8988T (cell line): ENCODE measurements at regions not wholly inside any gene's neighbourhood (a gene's known extent, or its start where the extent isn't known, plus 50 kb on each side); places are given as distances from the start of the nearest gene placed in this dataset.
"Not testable (repeated sequence)": the region's sequence is repeated elsewhere in the genome, so short reads cannot be mapped to it uniquely, and the experiment has no call there.

Experiments used
- DNase-seq: peaks from one replicate; pipeline ENCODE4 v3.0.0; 2011

GRCh38 chr3:147675761-147676160 is 266.6 kb downstream of the ZIC1 start:
- DNase-seq, result no peak

DNA sequence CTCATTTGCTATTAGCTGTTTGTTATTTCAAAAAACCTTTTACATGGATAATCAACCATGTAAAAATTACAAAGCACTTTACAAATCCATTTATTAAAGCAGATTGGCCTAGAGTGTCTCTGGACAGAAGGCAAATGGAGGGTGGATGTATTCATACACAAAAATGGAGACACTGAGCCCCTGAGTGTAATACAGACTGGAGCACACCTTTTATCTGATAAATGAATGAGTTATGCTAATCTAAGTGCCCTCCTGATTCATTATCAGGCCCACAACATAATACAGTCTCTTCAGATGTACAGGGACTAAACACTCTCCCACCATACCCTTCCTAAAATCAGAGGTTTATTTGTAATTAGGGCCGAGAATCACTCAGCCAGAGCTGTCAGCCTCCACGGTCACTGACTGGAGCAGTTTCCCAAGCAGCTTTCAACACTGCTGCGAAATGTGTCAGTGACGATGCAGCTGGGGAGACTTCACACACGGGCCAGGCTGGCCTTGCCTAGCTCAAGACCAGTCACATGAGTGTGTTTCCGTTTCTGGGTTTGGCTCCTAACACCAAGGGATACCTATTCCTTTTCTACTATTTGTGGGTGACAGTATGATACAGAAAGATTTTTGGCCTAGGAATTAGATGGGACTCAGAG is 271.8 kb downstream of the ZIC1 start:
- no peak for DNase-seq

DNA sequence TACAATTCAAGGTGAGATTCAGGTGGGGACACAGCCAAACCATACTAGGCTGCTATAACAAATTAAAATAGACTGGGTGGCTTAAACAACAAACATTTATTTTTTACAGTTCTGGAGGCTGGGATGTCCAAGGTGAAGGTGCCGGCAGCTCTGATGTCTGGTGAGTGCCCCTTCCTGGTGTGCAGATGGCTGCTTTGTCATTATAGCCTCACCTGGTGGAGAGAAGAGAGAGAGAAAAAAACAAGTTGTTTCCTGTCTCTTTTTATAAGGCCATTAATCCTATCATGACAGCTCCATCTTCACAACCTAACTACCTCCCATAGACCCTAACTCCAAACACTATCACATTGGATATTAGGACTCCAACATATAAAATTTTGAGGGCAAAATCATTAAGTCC is 279.7 kb downstream of the ZIC1 start:
- no peak for DNase-seq

- no peak for DNase-seq
Measured at GRCh38 chr3:147699175-147699838, 290.1 kb downstream of the ZIC1 start.

DNA sequence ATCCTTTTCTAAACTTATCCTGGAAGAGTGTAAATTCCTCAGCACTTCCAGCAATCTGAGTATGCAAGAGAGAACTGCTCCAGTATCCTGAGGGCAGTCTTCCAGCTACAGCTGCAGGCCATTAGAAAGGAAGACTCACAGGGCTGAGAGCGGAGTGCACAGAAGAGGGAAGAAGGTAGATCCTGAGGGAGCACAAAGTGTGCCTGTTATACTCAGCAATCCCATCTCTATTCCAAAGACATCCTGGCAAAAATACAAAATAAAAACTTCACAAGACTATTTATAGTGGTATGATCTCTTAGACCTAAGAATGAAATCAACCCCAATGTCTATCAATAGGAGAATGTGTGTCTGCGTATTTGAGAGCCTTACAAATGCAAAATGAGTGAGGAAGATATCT is 292.0 kb downstream of the ZIC1 start:
- DNase-seq, result no peak

GRCh38 chr3:147702509-147702908 is 293.3 kb downstream of the ZIC1 start:
- DNase-seq, result no peak

- DNase-seq, result no peak
Measured at GRCh38 chr3:147705651-147706051, 296.5 kb downstream of the ZIC1 start.

GRCh38 chr3:147710753-147711152 is 301.6 kb downstream of the ZIC1 start:
- not testable (repeated sequence) for DNase-seq

DNA sequence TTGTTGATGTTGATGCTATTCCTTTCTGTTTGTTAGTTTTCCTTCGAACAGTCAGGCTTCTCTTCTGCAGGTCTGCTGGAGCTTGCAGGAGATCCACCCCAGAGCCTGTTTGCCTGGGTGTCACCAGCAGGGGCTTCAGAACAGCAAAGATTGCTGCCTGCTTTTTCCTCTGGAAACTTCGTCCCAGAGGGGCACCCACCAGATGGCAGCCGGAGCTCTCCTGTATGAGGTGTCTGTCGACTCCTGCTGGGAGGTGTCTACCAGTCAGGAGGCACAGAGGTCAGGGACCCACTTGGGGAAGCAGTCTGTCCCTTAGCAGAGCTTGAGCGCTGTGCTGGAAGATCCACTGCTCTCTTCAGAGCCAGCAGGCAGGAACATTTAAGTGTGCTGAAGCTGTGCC is 303.2 kb downstream of the ZIC1 start:
- no peak for DNase-seq

DNA sequence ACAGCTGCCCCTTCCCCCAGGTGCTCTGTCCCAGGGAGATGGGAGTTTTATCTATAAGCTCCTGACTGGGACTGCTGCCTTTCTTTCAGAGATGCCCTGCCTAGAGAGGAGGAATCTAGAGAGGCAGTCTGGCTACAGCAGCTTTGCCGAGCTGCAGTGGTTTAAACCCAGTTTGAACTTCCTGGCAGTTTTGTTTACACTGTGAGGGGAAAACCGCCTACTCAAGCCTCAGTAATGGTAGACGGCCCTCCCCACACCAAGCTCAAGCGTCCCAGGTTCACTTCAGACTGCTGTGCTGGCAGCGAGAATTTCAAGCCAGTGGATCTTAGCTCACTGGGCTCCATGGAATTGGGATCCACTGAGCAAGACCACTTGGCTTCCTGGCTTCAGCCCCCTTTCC is 303.6 kb downstream of the ZIC1 start:
- not testable (repeated sequence) for DNase-seq

DNA sequence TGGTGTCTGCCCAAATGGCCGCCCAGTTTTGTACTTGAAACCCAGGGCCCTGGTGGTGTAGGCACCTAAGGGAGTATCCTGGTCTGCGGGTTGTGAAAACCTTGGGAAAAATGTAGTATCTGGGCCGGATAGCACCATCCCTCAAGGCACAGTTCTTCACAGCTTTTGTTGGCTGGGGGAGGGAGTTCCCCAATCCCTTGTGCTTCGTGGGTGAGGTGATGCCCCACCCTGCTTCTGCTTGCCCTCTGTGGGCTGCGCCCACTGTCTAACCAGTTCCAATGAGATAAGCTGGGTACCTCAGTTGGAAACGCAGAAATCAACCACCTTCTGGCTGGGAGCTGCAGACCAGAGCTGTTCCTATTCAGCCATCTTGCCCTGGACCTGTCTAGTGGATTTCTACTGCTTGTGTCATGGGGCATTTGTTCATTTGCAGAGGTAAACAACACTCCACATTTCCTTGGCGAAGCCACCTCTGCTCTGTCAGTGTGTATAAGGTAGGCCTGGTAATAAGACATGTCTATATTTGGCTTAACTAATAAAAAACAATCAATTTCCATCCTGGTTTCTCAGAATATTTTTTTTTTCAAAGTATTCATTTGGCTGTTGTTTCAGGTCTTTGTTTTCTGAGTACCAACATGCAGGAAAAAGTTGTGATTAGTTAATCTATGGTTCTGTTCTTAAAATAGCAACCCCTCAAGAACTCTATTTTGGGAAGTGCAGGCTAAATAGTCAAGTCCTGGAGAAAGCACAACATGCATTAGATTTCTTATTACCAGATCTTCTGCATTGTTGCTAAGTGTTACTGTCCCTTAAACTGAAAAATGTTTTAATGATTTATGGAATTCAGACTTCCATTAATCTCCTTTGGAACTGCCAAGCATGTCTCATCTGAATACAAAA is 304.3 kb downstream of the ZIC1 start:
- no peak for DNase-seq

GRCh38 chr3:147729641-147730040 is 320.5 kb downstream of the ZIC1 start:
- DNase-seq, result no peak

GRCh38 chr3:147730284-147730683 is 321.1 kb downstream of the ZIC1 start:
- no peak for DNase-seq

GRCh38 chr3:147733217-147733616 is 324.1 kb downstream of the ZIC1 start:
- DNase-seq, result no peak

- DNase-seq, result no peak
Measured at GRCh38 chr3:147735616-147736015, 326.5 kb downstream of the ZIC1 start.

- no peak for DNase-seq
Measured at GRCh38 chr3:147736226-147736625, 327.1 kb downstream of the ZIC1 start.

DNA sequence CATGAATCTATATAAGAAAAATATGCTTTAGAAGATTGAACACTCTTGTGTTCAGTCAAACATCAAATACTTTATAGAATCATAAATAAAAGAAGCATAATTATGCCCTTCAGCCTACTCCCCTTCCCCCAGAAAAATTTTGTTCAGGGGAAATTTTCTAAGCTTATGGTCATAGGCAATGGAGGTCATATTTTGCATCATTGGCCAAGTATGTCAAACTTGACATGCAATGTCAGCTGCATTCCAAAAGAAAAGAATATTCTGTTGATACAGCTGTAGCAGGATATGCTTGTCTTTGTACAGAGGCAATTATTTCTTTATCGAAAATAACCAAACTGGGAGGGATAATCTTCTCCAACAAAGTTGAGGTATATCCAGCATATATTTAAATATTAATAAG is 328.2 kb downstream of the ZIC1 start:
- DNase-seq, result no peak

- DNase-seq, result no peak
Measured at GRCh38 chr3:147740928-147741327, 331.8 kb downstream of the ZIC1 start.

DNA sequence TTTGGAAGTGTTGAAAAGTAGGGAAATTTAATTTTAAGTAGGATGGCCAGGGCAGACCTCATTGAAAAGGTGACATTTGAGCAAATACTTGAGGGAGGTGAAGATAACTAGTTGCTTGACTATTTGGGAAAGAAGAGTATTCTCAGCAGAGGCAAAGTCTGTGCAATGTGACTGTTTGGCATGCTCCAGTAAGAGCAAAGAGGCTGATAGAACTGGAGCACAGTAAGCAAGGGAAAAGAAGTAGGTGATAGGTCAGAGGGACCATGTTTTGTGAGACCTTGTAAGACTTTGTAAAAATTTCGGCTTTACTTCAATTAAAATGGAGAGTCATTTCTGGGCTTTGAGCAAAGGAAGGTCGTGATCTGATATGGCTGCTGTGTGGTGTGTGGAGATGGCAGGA is 335.8 kb downstream of the ZIC1 start:
- no peak for DNase-seq

- no peak for DNase-seq
Measured at GRCh38 chr3:147755310-147755709, 346.1 kb downstream of the ZIC1 start.

DNA sequence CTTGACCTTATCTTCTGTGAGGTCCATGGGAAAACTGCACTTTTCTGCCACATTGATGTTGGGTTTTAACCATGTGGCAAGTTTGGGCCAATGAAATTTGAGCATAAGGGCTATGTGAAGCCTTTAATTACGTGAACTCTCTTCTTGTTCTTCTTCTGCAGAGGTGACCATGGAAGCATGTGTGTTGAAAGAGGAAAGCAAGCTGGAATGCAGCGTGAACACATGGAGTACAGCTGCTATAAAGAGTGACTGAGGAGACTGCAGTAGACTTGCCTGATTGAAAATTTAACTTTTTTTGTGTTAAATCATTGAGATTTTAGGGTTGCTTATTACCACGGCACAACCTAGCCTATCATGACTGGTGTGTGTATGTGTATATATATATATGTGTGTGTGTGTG is 347.3 kb downstream of the ZIC1 start:
- DNase-seq, result no peak

DNA sequence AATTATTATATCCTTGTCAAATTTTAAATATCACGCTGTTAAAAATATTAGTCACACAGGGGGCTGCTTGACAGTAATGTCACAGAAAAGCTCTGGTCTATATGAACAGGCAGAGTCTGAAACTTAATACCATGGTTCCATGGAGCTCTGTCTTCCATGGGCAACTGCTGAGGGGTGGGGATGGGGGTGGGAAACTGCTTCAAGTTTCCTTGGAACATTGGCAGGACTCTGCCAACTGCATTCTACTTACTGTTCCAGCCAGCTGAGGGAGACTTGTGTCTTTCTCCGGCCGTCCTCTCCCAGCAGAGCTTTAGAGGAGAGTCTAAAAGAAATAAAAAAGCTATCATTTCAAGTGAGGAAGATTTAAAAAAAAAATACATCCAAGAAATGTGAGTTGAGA is 348.7 kb downstream of the ZIC1 start:
- no peak for DNase-seq

GRCh38 chr3:147758771-147759170 is 349.6 kb downstream of the ZIC1 start:
- DNase-seq, result no peak

GRCh38 chr3:147760085-147760484 is 350.9 kb downstream of the ZIC1 start:
- DNase-seq, result no peak
